ENCODE measurements at regions not wholly inside any gene's neighbourhood (a gene's known extent, or its start where the extent isn't known, plus 50 kb on each side); places are given as distances from the start of the nearest gene placed in this dataset.

DNA sequence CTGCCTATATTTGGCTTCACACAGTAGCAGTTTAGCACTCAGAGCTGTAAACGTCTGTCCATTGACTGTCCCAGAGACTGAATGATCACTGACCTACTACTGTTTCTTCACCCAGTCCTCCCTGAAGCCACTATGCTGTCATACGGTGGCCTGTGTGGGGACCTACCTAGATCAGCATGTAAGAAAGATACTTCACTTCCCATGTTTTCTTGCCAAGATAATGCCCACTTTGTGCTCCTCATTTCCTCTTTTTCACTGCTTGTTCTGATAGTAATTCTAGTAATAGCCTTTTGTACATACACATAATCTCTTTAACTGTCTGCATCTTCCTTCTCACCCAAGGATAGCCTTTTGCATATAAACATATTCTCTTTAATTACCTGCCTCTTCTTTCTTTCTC is 109.9 kb upstream of the TIAM2 start:
- WGBS, 2 donors: 93 to 98% methylated on average over 2 of the region's 2 CpGs
- no peak for TF ChIP-seq CTCF (IDR thresholded peaks at IDR 0.05)
- no peak for TF ChIP-seq POLR2A (IDR thresholded peaks at IDR 0.05)
- H3K4me3 ChIP-seq: no peak overlapping the region
- H3K36me3 ChIP-seq (replicated peaks in 1 of 2; ENCODE audit: insufficient read depth in 1 of 2, low read depth in 2 of 2): no peaks in the 10 kb centered on the region
- intact Hi-C loops (cut with DNase I): no loop called here
- no peaks in the 10 kb centered on the region for H3K27me3 ChIP-seq
- peaks cover 10% of the 10 kb centered on the region for H3K4me1 ChIP-seq
- no peaks in the 10 kb centered on the region for H3K9me3 ChIP-seq
- ATAC-seq (no peak), DNase-seq (no peak)
- no peak overlapping the region for H3K27ac ChIP-seq

DNA sequence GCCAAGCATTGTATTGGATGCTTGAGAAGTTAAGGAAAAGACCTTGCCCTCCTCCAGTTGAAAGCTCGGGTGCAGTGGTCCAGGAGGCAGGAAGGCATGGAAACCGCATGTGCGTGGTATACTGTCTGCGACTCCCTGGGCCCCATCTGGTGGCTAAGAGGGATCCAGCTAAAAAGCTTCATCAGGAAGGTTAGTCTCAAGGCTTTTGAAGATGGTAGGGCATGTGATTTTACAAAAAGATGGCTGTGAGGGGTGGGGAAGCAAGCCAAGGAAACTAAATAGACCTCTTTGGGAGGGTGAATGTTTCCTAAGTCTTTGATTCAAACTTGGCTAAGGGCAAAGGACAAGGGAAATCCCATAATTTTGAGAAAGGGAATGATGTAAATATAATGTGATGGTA is 109.1 kb upstream of the TIAM2 start:
- Histone ChIP-seq H3K9me3 (no peaks in the 10 kb centered on the region), H3K4me3 (no peak overlapping the region), H3K27me3 (no peaks in the 10 kb centered on the region), H3K4me1 (peaks cover 10% of the 10 kb centered on the region), H3K36me3 (replicated peaks in 1 of 2; ENCODE audit: insufficient read depth in 1 of 2, low read depth in 2 of 2) (no peaks in the 10 kb centered on the region), H3K27ac (no peak overlapping the region)
- ATAC-seq (no peak), DNase-seq (no peak)
- intact Hi-C loops (cut with DNase I): no loop called here
- 93 to 96% methylated on average over 4 of the region's 4 CpGs for WGBS, 2 donors
- TF ChIP-seq CTCF (IDR thresholded peaks at IDR 0.05): no peak
- no peak for TF ChIP-seq POLR2A (IDR thresholded peaks at IDR 0.05)

GRCh38 chr6:154886471-154886870 is 108.6 kb upstream of the TIAM2 start:
- intact Hi-C loops (cut with DNase I): no loop called here
- ATAC-seq: no peak
- TF ChIP-seq CTCF (IDR thresholded peaks at IDR 0.05): no peak
- no peak for TF ChIP-seq POLR2A (IDR thresholded peaks at IDR 0.05)
- no peak for DNase-seq
- peaks cover 10% of the 10 kb centered on the region for H3K4me1 ChIP-seq
- H3K27ac ChIP-seq: no peak overlapping the region
- H3K27me3 ChIP-seq: no peaks in the 10 kb centered on the region
- no peaks in the 10 kb centered on the region for H3K36me3 ChIP-seq (replicated peaks in 1 of 2; ENCODE audit: insufficient read depth in 1 of 2, low read depth in 2 of 2)
- H3K4me3 ChIP-seq: no peak overlapping the region
- H3K9me3 ChIP-seq: no peaks in the 10 kb centered on the region

- Histone ChIP-seq H3K4me1 (peaks cover 10% of the 10 kb centered on the region), H3K27me3 (no peaks in the 10 kb centered on the region), H3K9me3 (no peaks in the 10 kb centered on the region), H3K4me3 (no peak overlapping the region), H3K36me3 (replicated peaks in 1 of 2; ENCODE audit: insufficient read depth in 1 of 2, low read depth in 2 of 2) (no peaks in the 10 kb centered on the region), H3K27ac (no peak overlapping the region)
- DNase-seq: no peak
- TF ChIP-seq CTCF (IDR thresholded peaks at IDR 0.05): no peak
- TF ChIP-seq POLR2A (IDR thresholded peaks at IDR 0.05): no peak
- intact Hi-C loops (cut with DNase I): no loop called here
- ATAC-seq: no peak
- WGBS, 2 donors: 92 to 97% methylated on average over 5 of the region's 5 CpGs
Measured at GRCh38 chr6:154887051-154887450, 108.1 kb upstream of the TIAM2 start.

DNA sequence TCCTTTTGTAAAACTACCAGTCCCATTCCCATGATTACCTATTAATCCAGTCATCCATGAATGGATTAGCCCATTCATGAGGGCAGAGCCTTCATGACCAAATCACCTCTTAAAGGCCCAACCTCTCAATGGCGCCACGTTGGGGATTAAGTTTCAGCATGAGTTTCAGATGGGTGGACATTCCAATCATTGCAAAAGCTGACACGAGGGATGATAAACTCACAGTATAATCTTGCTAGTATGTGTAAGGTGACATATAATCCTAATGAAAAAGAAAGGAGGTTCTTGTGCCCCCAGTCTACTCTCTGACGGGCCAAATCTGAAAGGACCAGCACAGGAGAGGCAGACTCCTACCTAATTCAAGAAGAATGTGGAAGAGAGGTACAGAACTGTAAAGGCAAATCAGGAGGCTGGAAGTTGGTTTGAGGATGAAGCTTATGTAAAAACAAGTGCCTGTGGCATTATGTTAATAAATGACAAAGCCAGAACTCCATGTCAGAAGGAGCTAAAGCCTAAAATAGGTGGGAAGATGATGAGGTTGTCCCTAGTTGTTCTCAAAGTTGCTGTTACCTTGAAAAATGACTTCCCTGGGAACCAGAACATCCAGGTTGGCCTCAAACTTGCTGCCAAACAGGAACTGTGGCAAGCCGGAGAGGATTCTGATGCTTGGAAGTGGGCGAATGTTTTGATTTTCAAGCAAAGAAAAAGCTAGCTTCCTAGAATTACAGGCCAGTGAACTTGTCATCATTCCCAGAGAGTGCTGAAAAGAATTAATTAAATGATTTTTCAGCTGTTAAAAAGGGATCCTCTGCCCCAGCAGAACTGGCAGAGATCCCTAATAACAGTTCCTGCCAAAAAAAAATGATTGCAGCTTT is 106.5 kb upstream of the TIAM2 start:
- 73 to 81% methylated on average over 6 of the region's 6 CpGs for WGBS, 2 donors
- no peak for DNase-seq
- Histone ChIP-seq H3K9me3 (no peaks in the 10 kb centered on the region), H3K27ac (no peak overlapping the region), H3K4me3 (no peak overlapping the region), H3K36me3 (replicated peaks in 1 of 2; ENCODE audit: insufficient read depth in 1 of 2, low read depth in 2 of 2) (no peaks in the 10 kb centered on the region), H3K27me3 (no peaks in the 10 kb centered on the region), H3K4me1 (peaks cover 10% of the 10 kb centered on the region)
- TF ChIP-seq POLR2A (IDR thresholded peaks at IDR 0.05): no peak
- TF ChIP-seq CTCF (IDR thresholded peaks at IDR 0.05): no peak
- intact Hi-C loops (cut with DNase I): no loop called here
- no peak for ATAC-seq

Data from body of pancreas (tissue), 4 donors.